GM12878 (cell line): ENCODE measurements at regions not wholly inside any gene's neighbourhood (a gene's known extent, or its start where the extent isn't known, plus 50 kb on each side); places are given as distances from the start of the nearest gene placed in this dataset.

Experiments
- EGR1 ChIP-seq, 2 experiments: IDR thresholded peaks; 1 replicate in 1 of 2; 2 replicates in 1 of 2; pipeline ENCODE4 v1.6.1; 2011 to 2012; ENCODE audit warnings: low read depth in 2 of 2, low read length in 2 of 2, borderline replicate concordance in 1 of 2, mild to moderate bottlenecking in 1 of 2, moderate library complexity in 1 of 2
- MAX ChIP-seq: IDR thresholded peaks from 2 replicates; pipeline ENCODE4 v1.6.1; 2012; ENCODE audit warnings: low read depth, low read length, improper control_type of control experiment
- USF2 ChIP-seq: IDR thresholded peaks from 2 replicates; pipeline ENCODE4 v1.6.1; 2011; ENCODE audit warnings: low read depth, low read length, improper control_type of control experiment, borderline replicate concordance
- TF ChIP-seq, protein P1 (sequence below): IDR thresholded peaks from 2 replicates; pipeline ENCODE4 v1.6.1; 2012; ENCODE audit warnings: mild to moderate bottlenecking, low read depth, low read length
- TF ChIP-seq, protein P2 (sequence below): fragments of 150-350 bp; IDR thresholded peaks from 2 replicates; pipeline ENCODE4 v1.6.1; 2016; ENCODE audit warnings: low read depth, low read length

DNA sequence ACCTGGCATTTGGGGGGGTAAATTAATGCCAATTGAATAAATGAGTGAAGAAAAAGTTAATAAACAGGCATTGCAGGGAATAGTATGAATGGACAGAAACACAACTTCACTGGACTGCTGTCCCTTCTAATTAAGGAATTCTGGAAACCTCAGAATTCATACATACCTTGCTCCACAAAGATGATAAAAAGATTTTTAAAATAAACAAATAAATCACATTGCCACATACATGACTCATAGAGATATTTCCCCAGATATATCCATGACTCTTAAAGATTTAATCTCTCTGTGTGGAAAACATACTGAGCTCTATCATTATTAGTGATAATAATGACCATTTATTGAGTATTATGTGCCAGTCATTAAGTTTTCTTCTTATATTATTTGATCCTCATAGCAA, 469.0 kb upstream of the MEF2C start:
- TF ChIP-seq, protein P1, sequence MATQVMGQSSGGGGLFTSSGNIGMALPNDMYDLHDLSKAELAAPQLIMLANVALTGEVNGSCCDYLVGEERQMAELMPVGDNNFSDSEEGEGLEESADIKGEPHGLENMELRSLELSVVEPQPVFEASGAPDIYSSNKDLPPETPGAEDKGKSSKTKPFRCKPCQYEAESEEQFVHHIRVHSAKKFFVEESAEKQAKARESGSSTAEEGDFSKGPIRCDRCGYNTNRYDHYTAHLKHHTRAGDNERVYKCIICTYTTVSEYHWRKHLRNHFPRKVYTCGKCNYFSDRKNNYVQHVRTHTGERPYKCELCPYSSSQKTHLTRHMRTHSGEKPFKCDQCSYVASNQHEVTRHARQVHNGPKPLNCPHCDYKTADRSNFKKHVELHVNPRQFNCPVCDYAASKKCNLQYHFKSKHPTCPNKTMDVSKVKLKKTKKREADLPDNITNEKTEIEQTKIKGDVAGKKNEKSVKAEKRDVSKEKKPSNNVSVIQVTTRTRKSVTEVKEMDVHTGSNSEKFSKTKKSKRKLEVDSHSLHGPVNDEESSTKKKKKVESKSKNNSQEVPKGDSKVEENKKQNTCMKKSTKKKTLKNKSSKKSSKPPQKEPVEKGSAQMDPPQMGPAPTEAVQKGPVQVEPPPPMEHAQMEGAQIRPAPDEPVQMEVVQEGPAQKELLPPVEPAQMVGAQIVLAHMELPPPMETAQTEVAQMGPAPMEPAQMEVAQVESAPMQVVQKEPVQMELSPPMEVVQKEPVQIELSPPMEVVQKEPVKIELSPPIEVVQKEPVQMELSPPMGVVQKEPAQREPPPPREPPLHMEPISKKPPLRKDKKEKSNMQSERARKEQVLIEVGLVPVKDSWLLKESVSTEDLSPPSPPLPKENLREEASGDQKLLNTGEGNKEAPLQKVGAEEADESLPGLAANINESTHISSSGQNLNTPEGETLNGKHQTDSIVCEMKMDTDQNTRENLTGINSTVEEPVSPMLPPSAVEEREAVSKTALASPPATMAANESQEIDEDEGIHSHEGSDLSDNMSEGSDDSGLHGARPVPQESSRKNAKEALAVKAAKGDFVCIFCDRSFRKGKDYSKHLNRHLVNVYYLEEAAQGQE: no peak
- TF ChIP-seq USF2: no peak
- TF ChIP-seq EGR1 (IDR thresholded peaks at IDR 0.05; ENCODE audit: borderline replicate concordance in 1 of 2, low read depth in 2 of 2, low read length in 2 of 2): no peak
- TF ChIP-seq, protein P2, sequence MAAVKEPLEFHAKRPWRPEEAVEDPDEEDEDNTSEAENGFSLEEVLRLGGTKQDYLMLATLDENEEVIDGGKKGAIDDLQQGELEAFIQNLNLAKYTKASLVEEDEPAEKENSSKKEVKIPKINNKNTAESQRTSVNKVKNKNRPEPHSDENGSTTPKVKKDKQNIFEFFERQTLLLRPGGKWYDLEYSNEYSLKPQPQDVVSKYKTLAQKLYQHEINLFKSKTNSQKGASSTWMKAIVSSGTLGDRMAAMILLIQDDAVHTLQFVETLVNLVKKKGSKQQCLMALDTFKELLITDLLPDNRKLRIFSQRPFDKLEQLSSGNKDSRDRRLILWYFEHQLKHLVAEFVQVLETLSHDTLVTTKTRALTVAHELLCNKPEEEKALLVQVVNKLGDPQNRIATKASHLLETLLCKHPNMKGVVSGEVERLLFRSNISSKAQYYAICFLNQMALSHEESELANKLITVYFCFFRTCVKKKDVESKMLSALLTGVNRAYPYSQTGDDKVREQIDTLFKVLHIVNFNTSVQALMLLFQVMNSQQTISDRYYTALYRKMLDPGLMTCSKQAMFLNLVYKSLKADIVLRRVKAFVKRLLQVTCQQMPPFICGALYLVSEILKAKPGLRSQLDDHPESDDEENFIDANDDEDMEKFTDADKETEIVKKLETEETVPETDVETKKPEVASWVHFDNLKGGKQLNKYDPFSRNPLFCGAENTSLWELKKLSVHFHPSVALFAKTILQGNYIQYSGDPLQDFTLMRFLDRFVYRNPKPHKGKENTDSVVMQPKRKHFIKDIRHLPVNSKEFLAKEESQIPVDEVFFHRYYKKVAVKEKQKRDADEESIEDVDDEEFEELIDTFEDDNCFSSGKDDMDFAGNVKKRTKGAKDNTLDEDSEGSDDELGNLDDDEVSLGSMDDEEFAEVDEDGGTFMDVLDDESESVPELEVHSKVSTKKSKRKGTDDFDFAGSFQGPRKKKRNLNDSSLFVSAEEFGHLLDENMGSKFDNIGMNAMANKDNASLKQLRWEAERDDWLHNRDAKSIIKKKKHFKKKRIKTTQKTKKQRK: no peak
- TF ChIP-seq MAX: no peak
